ENCODE measurements at regions not wholly inside any gene's neighbourhood (a gene's known extent, or its start where the extent isn't known, plus 50 kb on each side); places are given as distances from the start of the nearest gene placed in this dataset.

DNA sequence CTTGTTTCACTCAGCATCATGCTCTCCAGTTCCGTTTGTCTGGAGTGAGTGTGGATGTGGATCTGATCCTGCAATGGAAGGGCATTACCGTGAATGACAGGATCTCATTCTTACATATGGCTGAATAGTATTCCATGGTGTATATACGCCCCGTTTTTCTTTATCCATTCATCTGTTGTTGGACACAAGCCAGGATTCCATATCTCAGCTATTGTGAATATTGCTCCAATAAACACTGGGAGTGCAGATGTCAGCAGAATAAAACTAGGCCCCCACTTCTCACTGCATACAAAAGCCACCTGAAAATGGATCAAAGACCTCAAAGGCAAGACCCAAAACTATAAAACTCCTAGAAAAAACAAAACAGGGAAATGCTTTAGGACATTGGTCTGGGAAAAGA is 120.3 kb upstream of the TMPRSS2 start:
- TF ChIP-seq, protein P1, sequence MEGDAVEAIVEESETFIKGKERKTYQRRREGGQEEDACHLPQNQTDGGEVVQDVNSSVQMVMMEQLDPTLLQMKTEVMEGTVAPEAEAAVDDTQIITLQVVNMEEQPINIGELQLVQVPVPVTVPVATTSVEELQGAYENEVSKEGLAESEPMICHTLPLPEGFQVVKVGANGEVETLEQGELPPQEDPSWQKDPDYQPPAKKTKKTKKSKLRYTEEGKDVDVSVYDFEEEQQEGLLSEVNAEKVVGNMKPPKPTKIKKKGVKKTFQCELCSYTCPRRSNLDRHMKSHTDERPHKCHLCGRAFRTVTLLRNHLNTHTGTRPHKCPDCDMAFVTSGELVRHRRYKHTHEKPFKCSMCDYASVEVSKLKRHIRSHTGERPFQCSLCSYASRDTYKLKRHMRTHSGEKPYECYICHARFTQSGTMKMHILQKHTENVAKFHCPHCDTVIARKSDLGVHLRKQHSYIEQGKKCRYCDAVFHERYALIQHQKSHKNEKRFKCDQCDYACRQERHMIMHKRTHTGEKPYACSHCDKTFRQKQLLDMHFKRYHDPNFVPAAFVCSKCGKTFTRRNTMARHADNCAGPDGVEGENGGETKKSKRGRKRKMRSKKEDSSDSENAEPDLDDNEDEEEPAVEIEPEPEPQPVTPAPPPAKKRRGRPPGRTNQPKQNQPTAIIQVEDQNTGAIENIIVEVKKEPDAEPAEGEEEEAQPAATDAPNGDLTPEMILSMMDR (IDR thresholded peaks at IDR 0.05) = no peak
- TF ChIP-seq POLR2A (IDR thresholded peaks at IDR 0.05) = no peak

Measured in thyroid gland (tissue), 4 donors.